ENCODE measurements at regions not wholly inside any gene's neighbourhood (a gene's known extent, or its start where the extent isn't known, plus 50 kb on each side); places are given as distances from the start of the nearest gene placed in this dataset.

DNA sequence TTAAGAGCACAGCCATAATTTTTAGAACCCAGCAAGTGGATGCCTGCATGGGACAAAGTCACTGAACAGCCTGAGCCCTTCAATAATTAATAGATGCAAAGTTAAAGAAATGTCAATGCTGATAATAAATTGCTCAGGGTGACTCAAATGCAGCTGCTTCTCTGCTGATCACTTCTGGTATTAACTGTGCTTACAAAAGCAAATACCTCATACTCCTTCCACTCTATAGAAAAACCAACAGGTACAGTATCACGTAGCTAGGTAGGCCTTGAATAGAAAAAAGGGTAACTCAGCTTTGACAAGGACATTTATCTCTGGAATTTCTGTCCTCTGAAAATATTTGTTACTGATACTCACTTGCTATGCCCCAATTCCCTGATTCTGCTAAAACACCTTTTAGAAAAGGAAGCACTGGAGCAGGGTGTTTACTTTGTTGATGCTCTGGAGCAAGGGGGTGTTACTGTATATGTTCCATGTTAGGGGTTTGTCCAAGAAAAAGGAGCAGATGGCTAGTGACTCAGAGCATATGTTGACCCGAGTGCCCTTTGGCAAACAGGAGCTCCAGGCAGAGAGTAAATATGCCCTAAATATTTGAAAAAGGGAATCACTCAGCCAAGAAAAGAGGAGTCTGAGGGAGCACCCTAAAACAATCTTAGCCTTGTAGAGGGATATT, 59.1 kb upstream of the RTN4 start (continued):
- TF ChIP-seq, protein P1, sequence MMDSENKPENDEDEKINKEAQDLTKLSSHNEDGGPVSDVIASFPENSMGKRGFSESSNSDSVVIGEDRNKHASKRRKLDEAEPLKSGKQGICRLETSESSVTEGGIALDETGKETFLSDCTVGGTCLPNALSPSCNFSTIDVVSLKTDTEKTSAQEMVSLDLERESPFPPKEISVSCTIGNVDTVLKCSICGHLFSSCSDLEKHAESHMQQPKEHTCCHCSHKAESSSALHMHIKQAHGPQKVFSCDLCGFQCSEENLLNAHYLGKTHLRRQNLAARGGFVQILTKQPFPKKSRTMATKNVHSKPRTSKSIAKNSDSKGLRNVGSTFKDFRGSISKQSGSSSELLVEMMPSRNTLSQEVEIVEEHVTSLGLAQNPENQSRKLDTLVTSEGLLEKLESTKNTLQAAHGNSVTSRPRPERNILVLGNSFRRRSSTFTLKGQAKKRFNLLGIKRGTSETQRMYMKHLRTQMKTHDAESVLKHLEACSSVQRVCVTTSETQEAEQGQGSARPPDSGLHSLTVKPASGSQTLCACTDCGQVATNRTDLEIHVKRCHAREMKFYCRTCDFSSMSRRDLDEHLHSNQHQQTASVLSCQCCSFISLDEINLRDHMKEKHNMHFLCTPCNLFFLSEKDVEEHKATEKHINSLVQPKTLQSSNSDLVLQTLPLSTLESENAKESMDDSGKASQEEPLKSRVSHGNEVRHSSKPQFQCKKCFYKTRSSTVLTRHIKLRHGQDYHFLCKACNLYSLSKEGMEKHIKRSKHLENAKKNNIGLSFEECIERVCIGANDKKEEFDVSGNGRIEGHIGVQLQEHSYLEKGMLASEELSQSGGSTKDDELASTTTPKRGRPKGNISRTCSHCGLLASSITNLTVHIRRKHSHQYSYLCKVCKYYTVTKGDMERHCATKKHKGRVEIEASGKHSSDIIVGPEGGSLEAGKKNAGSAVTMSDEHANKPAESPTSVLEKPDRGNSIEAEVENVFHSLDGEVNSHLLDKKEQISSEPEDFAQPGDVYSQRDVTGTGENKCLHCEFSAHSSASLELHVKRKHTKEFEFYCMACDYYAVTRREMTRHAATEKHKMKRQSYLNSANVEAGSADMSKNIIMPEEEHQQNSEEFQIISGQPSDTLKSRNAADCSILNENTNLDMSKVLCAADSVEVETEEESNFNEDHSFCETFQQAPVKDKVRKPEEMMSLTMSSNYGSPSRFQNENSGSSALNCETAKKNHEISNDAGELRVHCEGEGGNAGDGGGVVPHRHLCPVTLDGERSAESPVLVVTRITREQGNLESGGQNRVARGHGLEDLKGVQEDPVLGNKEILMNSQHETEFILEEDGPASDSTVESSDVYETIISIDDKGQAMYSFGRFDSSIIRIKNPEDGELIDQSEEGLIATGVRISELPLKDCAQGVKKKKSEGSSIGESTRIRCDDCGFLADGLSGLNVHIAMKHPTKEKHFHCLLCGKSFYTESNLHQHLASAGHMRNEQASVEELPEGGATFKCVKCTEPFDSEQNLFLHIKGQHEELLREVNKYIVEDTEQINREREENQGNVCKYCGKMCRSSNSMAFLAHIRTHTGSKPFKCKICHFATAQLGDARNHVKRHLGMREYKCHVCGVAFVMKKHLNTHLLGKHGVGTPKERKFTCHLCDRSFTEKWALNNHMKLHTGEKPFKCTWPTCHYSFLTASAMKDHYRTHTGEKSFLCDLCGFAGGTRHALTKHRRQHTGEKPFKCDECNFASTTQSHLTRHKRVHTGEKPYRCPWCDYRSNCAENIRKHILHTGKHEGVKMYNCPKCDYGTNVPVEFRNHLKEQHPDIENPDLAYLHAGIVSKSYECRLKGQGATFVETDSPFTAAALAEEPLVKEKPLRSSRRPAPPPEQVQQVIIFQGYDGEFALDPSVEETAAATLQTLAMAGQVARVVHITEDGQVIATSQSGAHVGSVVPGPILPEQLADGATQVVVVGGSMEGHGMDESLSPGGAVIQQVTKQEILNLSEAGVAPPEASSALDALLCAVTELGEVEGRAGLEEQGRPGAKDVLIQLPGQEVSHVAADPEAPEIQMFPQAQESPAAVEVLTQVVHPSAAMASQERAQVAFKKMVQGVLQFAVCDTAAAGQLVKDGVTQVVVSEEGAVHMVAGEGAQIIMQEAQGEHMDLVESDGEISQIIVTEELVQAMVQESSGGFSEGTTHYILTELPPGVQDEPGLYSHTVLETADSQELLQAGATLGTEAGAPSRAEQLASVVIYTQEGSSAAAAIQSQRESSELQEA (CRISPR knock-in tag; IDR thresholded peaks at IDR 0.05; ENCODE audit: not compliant biosample characterization): no peak
- no peak for TF ChIP-seq ZNF670 (CRISPR knock-in tag; IDR thresholded peaks at IDR 0.05; ENCODE audit: borderline replicate concordance)
- no peak for TF ChIP-seq CCDC6 (CRISPR knock-in tag; IDR thresholded peaks at IDR 0.05)
- TF ChIP-seq, protein P2, sequence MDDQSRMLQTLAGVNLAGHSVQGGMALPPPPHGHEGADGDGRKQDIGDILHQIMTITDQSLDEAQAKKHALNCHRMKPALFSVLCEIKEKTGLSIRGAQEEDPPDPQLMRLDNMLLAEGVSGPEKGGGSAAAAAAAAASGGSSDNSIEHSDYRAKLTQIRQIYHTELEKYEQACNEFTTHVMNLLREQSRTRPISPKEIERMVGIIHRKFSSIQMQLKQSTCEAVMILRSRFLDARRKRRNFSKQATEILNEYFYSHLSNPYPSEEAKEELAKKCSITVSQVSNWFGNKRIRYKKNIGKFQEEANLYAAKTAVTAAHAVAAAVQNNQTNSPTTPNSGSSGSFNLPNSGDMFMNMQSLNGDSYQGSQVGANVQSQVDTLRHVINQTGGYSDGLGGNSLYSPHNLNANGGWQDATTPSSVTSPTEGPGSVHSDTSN (CRISPR knock-in tag; IDR thresholded peaks at IDR 0.05; ENCODE audit: borderline replicate concordance): no peak
- no peak for TF ChIP-seq ZNF558 (CRISPR knock-in tag; IDR thresholded peaks at IDR 0.05; ENCODE audit: borderline replicate concordance)
- TF ChIP-seq, protein P3, sequence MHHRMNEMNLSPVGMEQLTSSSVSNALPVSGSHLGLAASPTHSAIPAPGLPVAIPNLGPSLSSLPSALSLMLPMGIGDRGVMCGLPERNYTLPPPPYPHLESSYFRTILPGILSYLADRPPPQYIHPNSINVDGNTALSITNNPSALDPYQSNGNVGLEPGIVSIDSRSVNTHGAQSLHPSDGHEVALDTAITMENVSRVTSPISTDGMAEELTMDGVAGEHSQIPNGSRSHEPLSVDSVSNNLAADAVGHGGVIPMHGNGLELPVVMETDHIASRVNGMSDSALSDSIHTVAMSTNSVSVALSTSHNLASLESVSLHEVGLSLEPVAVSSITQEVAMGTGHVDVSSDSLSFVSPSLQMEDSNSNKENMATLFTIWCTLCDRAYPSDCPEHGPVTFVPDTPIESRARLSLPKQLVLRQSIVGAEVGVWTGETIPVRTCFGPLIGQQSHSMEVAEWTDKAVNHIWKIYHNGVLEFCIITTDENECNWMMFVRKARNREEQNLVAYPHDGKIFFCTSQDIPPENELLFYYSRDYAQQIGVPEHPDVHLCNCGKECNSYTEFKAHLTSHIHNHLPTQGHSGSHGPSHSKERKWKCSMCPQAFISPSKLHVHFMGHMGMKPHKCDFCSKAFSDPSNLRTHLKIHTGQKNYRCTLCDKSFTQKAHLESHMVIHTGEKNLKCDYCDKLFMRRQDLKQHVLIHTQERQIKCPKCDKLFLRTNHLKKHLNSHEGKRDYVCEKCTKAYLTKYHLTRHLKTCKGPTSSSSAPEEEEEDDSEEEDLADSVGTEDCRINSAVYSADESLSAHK (CRISPR knock-in tag; IDR thresholded peaks at IDR 0.05; ENCODE audit: borderline replicate concordance): no peak
- TF ChIP-seq ZNF572 (CRISPR knock-in tag; IDR thresholded peaks at IDR 0.05): no peak

All from HepG2 (cell line).